CD4-positive, CD25-positive, alpha-beta regulatory T cell (primary cell): ENCODE measurements at regions not wholly inside any gene's neighbourhood (a gene's known extent, or its start where the extent isn't known, plus 50 kb on each side); places are given as distances from the start of the nearest gene placed in this dataset.

Experiments used
- ATAC-seq, 2 donors: fragments of 150-1000 bp; cut with Tn5 transposase; one replicate each; pipeline ENCODE4 v1.10.0; 2021; ENCODE audit warnings: low read depth in 2 of 2, moderate number of reproducible peaks in 2 of 2, moderate library complexity in 1 of 2
- DNase-seq, 3 donors: peaks; one replicate each; pipeline versions ENCODE4 v3.0.0 to v3.0.0-alpha.2; 2012 to 2022; ENCODE audit warnings: mixed read lengths in 1 of 3
- H3K27ac ChIP-seq: one replicate; pipeline ENCODE4 v1.7.0; 2013; ENCODE audit warnings: mild to moderate bottlenecking, low read length; ENCODE audit not compliant: insufficient read depth, poor library complexity, severe bottlenecking
- H3K27me3 ChIP-seq: one replicate; pipeline ENCODE4 v1.7.0; 2013; ENCODE audit warnings: low read length; ENCODE audit not compliant: control insufficient read depth, insufficient read depth
- H3K36me3 ChIP-seq: one replicate; pipeline ENCODE4 v1.7.0; 2013; ENCODE audit warnings: mild to moderate bottlenecking, low read length, moderate library complexity; ENCODE audit not compliant: control insufficient read depth, insufficient read depth
- H3K4me1 ChIP-seq: 2 replicates; pipeline ENCODE4 v1.7.0; 2013; ENCODE audit warnings: mild to moderate bottlenecking, low read length; ENCODE audit not compliant: insufficient read depth, control insufficient read depth, poor library complexity, severe bottlenecking
- H3K4me3 ChIP-seq: one replicate; pipeline ENCODE4 v1.7.0; 2013; ENCODE audit warnings: low read depth, mild to moderate bottlenecking, low read length, moderate library complexity
- H3K9me3 ChIP-seq, 2 experiments: 1 replicate in 1 of 2; 2 replicates in 1 of 2; pipeline ENCODE4 v1.7.0; 2013; ENCODE audit warnings: low read length in 2 of 2, mild to moderate bottlenecking in 1 of 2, moderate library complexity in 1 of 2; ENCODE audit not compliant: control insufficient read depth in 2 of 2
- H3K27ac Mint-ChIP-seq, 3 donors: one replicate each; pipeline ENCODE4 v1.8.0; 2020 to 2022; ENCODE audit warnings: mild to moderate bottlenecking in 3 of 3, mixed read lengths in 3 of 3, moderate library complexity in 2 of 3
- H3K27me3 Mint-ChIP-seq: one replicate; pipeline ENCODE4 v1.8.0; 2022; ENCODE audit warnings: mild to moderate bottlenecking, mixed read lengths
- H3K36me3 Mint-ChIP-seq: one replicate; pipeline ENCODE4 v1.8.0; 2020; ENCODE audit warnings: mixed read lengths
- H3K4me1 Mint-ChIP-seq, 4 donors: one replicate each; pipeline ENCODE4 v1.8.0; 2020 to 2022; ENCODE audit warnings: mixed read lengths in 4 of 4, mild to moderate bottlenecking in 1 of 4
- H3K4me3 Mint-ChIP-seq, 4 donors: one replicate each; pipeline ENCODE4 v1.8.0; 2020 to 2022; ENCODE audit warnings: mild to moderate bottlenecking in 4 of 4, mixed read lengths in 4 of 4, moderate library complexity in 3 of 4
- H3K9me3 Mint-ChIP-seq, 7 donors: one replicate each; pipeline ENCODE4 v1.8.0; 2020 to 2022; ENCODE audit warnings: mixed read lengths in 7 of 7, mild to moderate bottlenecking in 3 of 7, moderate library complexity in 2 of 7

GRCh38 chr7:25353196-25353595 lies 124.9 kb upstream of the NPVF start:
- peaks cover 0 to 2% (median 0%) of the 10 kb centered on the region in 4 donors for H3K4me1 Mint-ChIP-seq
- peaks cover 4% of the 10 kb centered on the region for H3K36me3 Mint-ChIP-seq
- Histone ChIP-seq H3K36me3 (no peaks in the 10 kb centered on the region), H3K27me3 (peaks cover 1% of the 10 kb centered on the region), H3K9me3 (no peaks in the 10 kb centered on the region), H3K4me3 (no peak overlapping the region), H3K27ac (no peak overlapping the region), H3K4me1 (no peaks in the 10 kb centered on the region)
- DNase-seq: no peak
- peaks cover 7% of the 10 kb centered on the region for H3K27me3 Mint-ChIP-seq
- H3K4me3 Mint-ChIP-seq: no peak overlapping the region
- H3K9me3 Mint-ChIP-seq: peaks cover 0 to 2% (median 0%) of the 10 kb centered on the region in 7 donors
- H3K27ac Mint-ChIP-seq: no peak overlapping the region
- no peak for ATAC-seq

GRCh38 chr7:25353732-25354131 lies 125.4 kb upstream of the NPVF start:
- no peaks in the 10 kb centered on the region for H3K36me3 ChIP-seq
- no peak for ATAC-seq
- H3K27ac Mint-ChIP-seq: no peak overlapping the region
- peaks cover 0 to 2% (median 0%) of the 10 kb centered on the region in 4 donors for H3K4me1 Mint-ChIP-seq
- H3K4me1 ChIP-seq: no peaks in the 10 kb centered on the region
- H3K4me3 Mint-ChIP-seq: no peak overlapping the region
- no peak overlapping the region for H3K4me3 ChIP-seq
- H3K9me3 Mint-ChIP-seq: peaks cover 0 to 2% (median 0%) of the 10 kb centered on the region in 7 donors
- H3K27me3 Mint-ChIP-seq: peaks cover 7% of the 10 kb centered on the region
- no peaks in the 10 kb centered on the region for H3K9me3 ChIP-seq
- H3K27me3 ChIP-seq: peaks cover 1% of the 10 kb centered on the region
- no peak for DNase-seq
- peaks cover 4% of the 10 kb centered on the region for H3K36me3 Mint-ChIP-seq
- no peak overlapping the region for H3K27ac ChIP-seq

- no peaks in the 10 kb centered on the region for H3K27me3 ChIP-seq
- ATAC-seq: no peak
- no peak for DNase-seq
- Mint-ChIP-seq H3K27me3 (peaks cover 10% of the 10 kb centered on the region), H3K4me1 (peaks cover 0 to 2% (median 0%) of the 10 kb centered on the region in 4 donors), H3K27ac (no peak overlapping the region), H3K9me3 (no peaks in the 10 kb centered on the region), H3K4me3 (no peak overlapping the region), H3K36me3 (peaks cover 4% of the 10 kb centered on the region)
- H3K9me3 ChIP-seq: no peaks in the 10 kb centered on the region
- no peaks in the 10 kb centered on the region for H3K36me3 ChIP-seq
- H3K4me1 ChIP-seq: no peaks in the 10 kb centered on the region
- no peak overlapping the region for H3K4me3 ChIP-seq
- no peak overlapping the region for H3K27ac ChIP-seq
These were observed 128.4 kb upstream of the NPVF start for GRCh38 chr7:25356534-25357151.

GRCh38 chr7:25358926-25359325 lies 130.6 kb upstream of the NPVF start:
- no peak for ATAC-seq

GRCh38 chr7:25359471-25360059 lies 131.3 kb upstream of the NPVF start:
- Mint-ChIP-seq H3K36me3 (no peaks in the 10 kb centered on the region), H3K27me3 (peaks cover 10% of the 10 kb centered on the region), H3K4me1 (no peaks in the 10 kb centered on the region), H3K9me3 (no peaks in the 10 kb centered on the region), H3K4me3 (no peak overlapping the region), H3K27ac (no peak overlapping the region)
- ATAC-seq (no peak), DNase-seq (no peak)
- Histone ChIP-seq H3K4me1 (no peaks in the 10 kb centered on the region), H3K36me3 (no peaks in the 10 kb centered on the region), H3K4me3 (no peak overlapping the region), H3K27ac (no peak overlapping the region), H3K27me3 (peaks cover 3% of the 10 kb centered on the region), H3K9me3 (no peaks in the 10 kb centered on the region)

More at GRCh38 chr7:25358926-25359325, 130.6 kb upstream of the NPVF start:
- Histone ChIP-seq H3K4me3 (no peak overlapping the region), H3K27ac (no peak overlapping the region), H3K27me3 (peaks cover 3% of the 10 kb centered on the region), H3K9me3 (no peaks in the 10 kb centered on the region), H3K36me3 (no peaks in the 10 kb centered on the region), H3K4me1 (no peaks in the 10 kb centered on the region)
- Mint-ChIP-seq H3K36me3 (no peaks in the 10 kb centered on the region), H3K27ac (no peak overlapping the region), H3K4me3 (no peak overlapping the region), H3K27me3 (peaks cover 10% of the 10 kb centered on the region), H3K4me1 (peaks cover 0 to 2% (median 0%) of the 10 kb centered on the region in 4 donors), H3K9me3 (no peaks in the 10 kb centered on the region)
- no peak for DNase-seq

GRCh38 chr7:25360451-25360850 lies 132.2 kb upstream of the NPVF start:
- Mint-ChIP-seq H3K27me3 (peaks cover 10% of the 10 kb centered on the region), H3K27ac (no peak overlapping the region), H3K9me3 (no peaks in the 10 kb centered on the region), H3K4me3 (no peak overlapping the region), H3K4me1 (no peaks in the 10 kb centered on the region), H3K36me3 (no peaks in the 10 kb centered on the region)
- ATAC-seq (no peak), DNase-seq (no peak)
- Histone ChIP-seq H3K4me1 (no peaks in the 10 kb centered on the region), H3K4me3 (no peak overlapping the region), H3K27ac (no peak overlapping the region), H3K27me3 (peaks cover 3% of the 10 kb centered on the region), H3K9me3 (no peaks in the 10 kb centered on the region), H3K36me3 (no peaks in the 10 kb centered on the region)

- Mint-ChIP-seq H3K27ac (no peak overlapping the region), H3K4me3 (no peak overlapping the region), H3K36me3 (no peaks in the 10 kb centered on the region), H3K27me3 (peaks cover 10% of the 10 kb centered on the region), H3K9me3 (no peaks in the 10 kb centered on the region), H3K4me1 (no peaks in the 10 kb centered on the region)
- DNase-seq: no peak
- no peaks in the 10 kb centered on the region for H3K36me3 ChIP-seq
- no peak overlapping the region for H3K27ac ChIP-seq
- no peaks in the 10 kb centered on the region for H3K9me3 ChIP-seq
- ATAC-seq: no peak
- H3K27me3 ChIP-seq: peaks cover 3% of the 10 kb centered on the region
- H3K4me3 ChIP-seq: no peak overlapping the region
- no peaks in the 10 kb centered on the region for H3K4me1 ChIP-seq
These were observed 133.1 kb upstream of the NPVF start for GRCh38 chr7:25361387-25361786.

- Histone ChIP-seq H3K36me3 (no peaks in the 10 kb centered on the region), H3K27ac (no peak overlapping the region), H3K4me1 (no peaks in the 10 kb centered on the region), H3K27me3 (peaks cover 3% of the 10 kb centered on the region), H3K4me3 (no peak overlapping the region), H3K9me3 (no peaks in the 10 kb centered on the region)
- no peak overlapping the region for H3K27ac Mint-ChIP-seq
- no peak overlapping the region for H3K4me3 Mint-ChIP-seq
- DNase-seq (no peak), ATAC-seq (no peak)
- H3K4me1 Mint-ChIP-seq: no peaks in the 10 kb centered on the region
- H3K9me3 Mint-ChIP-seq: no peaks in the 10 kb centered on the region
- H3K36me3 Mint-ChIP-seq: no peaks in the 10 kb centered on the region
- peaks cover 10% of the 10 kb centered on the region for H3K27me3 Mint-ChIP-seq
These were observed 133.6 kb upstream of the NPVF start for GRCh38 chr7:25361863-25362262.
